Hematopoietic multipotent progenitor cell treated with erythropoietin and hydrocortisone succinate and interleukin-3 and kit ligand, for 17 days (in vitro differentiated cells): ENCODE measurements at regions not wholly inside any gene's neighbourhood (a gene's known extent, or its start where the extent isn't known, plus 50 kb on each side); places are given as distances from the start of the nearest gene placed in this dataset.

ENCODE experiments used
- DNase-seq: peaks from one replicate; pipeline ENCODE4 v3.0.0-alpha.2; 2015; ENCODE audit warnings: low spot score

GRCh38 chr4:163967710-163968109, 473.2 kb downstream of the TMA16 start:
- no peak for DNase-seq

- no peak for DNase-seq
These were observed 474.8 kb downstream of the TMA16 start for GRCh38 chr4:163969291-163969690.

GRCh38 chr4:163976588-163976987, 482.1 kb downstream of the TMA16 start:
- no peak for DNase-seq

DNA sequence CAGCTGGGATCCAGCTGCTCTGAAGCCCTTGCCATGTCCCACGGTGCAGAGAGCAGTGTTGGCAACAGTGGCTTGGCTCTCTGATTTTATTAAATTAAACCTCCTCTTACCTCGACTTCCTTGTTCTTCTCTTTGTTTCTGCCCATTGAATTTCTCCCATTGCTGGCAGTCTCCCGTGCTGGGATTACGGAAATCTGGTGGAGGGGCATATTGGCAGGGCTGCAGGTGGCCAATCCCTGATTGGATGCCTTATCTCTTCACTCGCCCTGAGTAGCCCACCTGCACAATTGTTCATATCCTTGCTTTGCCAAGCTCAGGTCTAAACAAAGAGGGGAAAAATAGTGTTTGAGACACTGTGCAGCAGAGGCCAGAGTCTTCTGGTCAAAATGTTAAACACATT, 493.9 kb downstream of the TMA16 start:
- DNase-seq, result no peak

GRCh38 chr4:163988865-163989264, 494.4 kb downstream of the TMA16 start:
- no peak for DNase-seq

DNA sequence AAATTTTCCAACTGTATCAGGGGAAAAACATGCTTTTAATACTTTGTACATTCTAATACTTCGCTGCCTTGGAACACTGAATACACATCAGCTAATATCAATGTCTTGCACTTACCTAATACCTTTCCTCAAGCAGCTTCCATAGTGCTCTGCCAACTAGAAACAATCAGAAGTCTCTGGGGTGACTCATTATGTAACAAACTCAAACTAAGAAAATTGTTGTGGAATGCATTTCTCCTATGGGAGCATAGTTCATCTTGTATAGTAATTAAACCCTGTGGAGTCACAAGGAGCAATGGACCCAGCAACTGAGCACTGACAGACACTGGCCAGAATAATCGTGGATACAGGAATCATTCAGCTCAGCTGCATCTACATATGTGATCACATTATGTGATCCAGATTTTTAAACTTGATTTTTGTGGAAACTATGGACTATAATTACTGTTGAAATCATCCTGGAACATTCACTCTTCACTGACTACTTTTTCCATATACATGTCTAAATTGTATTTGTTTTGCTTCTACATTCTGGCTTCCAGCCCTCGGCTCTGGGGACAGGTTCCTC, 496.9 kb downstream of the TMA16 start:
- no peak for DNase-seq

DNA sequence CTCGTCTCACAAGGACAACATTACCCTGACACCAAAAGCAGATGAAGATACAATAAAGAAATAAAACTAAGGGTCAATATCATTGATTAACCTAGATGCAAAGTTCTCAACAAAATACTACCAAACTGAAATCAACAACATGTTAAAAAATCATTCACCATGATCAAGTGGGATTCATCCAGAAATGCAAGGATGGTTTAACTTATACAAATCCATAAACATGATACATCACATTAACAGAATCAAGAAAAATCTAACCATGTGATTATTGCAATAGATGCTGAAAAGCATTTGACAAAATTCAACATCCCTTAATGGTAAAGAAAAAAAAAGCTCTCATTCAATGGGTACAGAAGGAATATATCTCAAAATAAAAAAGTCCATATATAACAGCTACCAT, 514.9 kb downstream of the TMA16 start:
- no peak for DNase-seq

DNA sequence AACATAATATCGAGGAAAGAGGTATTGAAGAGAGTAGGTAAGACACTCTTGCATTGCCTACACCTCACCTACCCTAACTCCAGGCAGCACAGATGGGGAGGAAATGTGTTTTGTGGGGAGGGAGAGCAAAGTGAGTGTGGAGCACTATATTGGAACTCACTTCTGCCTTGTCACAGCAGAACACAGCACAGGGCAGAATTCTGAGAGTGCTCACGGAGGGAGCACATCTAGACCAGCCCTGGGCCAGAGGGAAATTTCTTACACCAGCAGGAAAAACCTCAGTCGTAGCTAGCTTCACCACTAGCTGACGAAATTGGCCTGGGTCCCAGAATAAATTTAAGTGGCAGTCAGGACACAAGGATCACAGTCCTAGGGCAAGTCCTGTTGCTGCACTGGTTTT, 517.3 kb downstream of the TMA16 start:
- no peak for DNase-seq

DNA sequence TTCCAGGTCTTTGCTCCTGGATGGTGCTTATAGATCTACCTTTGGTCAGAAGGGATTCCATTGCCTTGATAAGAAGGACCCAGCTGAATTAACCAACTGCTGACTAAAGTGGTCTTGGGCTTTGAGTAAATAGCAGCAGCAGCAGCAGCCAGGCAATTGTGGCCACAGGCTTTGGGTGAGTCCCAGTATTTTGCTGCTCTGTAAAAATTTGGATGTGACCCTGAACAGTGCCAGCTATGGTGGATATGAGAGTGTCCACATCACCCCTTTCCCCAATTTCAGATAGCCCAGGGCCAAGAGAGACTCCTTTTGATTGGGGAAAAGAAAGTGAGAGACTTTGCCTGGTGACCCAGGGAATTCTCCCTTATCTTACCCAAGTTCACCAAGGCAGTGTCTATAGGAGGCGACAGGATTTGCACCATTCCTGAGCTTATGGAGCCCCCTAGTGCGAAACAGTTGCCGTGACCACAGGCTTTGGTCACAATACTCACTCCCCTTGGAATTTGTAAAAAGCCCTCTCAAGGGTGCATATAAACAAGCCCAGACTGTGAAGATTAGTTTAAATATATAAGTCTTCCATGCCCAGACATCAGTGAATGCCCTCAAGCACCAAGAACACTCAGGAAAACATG, 518.0 kb downstream of the TMA16 start:
- no peak for DNase-seq

GRCh38 chr4:164021947-164022346, 527.5 kb downstream of the TMA16 start:
- no peak for DNase-seq

DNA sequence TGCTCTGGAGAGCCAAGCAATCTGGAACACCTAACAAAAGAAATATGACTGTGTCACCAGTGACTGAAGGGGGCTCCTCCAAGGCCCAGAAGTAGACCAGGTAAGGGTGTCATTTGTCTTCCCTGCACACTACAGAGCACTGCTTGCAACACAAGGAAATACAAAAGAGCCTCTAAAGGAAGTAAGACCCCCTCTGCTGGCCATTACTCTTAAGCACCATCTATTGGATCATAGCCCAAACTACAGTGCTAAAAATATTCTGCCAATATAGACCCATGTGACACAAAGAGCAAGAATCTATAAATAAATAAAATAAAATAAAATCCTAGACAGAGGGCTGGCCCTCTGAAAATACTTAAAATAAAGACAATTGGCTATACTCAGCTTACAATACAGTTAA, 528.7 kb downstream of the TMA16 start:
- DNase-seq, result no peak

DNA sequence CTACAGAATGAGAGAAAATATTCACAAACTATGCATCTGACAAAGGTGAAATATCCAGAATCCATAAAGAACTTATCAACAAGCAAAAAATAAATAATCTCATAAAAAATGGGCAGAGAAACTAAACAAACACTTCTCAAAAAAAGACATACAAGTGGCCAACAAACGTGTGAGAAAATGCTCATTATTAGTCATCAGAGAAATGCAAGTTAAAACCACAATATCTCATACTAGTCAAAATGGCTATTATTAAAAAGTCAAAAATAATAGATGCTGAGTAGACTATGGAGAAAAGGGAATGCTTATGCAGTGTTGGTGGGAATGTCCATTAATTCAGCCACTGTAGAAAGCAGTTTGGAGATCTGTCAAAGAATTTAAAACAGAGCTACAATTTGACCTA, 533.3 kb downstream of the TMA16 start:
- DNase-seq, result no peak

DNA sequence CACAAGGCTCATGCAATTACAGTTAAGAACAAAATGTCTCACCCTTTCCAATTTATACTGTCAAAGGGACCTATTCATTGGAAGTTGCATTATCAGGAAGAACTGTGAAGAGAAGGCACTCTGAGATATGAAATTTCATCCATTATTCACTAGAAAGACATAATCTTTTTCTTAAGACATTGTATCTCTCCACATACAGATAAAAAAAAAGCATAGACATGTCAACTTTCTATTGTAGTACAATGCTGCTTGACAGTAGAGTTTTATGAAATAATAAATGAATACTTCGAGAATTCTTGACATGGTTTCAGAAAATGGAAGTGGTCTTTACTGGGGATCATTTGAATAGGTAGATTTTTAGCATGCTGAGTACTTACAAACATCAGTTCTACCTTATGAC, 545.0 kb downstream of the TMA16 start:
- no peak for DNase-seq

DNA sequence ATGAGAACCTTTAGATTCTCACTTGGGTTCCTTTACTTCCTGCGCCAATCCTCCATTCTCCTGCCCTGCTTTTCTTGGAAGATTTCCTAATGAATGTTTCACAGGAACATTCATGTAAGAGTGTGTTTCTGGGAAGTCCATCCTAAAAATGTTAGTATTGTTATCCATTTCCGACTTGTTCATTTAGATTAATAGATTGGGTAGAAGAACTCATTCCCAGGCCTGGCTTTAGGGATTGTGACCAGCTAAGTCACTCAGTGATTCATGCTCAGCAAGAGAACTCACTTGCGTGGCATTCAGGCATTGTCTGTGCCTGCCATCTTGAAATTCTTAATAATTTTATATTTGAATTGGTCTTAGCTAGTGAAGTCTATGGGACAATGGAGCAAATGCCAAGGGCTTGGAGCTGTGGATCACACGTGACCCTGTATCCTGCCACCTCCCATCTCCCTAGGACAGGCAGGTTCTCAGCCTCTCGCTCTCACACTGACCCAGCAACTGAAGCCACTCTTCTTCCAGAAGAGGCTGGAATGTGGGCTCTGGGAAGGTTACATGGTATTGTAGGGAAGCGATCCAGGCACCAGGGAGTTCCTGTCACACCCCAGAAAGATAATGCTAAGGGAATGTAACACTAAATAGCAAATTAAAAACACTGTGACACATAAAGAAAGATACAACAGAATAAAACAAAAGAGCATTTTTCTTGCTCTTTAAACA, 562.1 kb downstream of the TMA16 start:
- DNase-seq, result no peak

DNA sequence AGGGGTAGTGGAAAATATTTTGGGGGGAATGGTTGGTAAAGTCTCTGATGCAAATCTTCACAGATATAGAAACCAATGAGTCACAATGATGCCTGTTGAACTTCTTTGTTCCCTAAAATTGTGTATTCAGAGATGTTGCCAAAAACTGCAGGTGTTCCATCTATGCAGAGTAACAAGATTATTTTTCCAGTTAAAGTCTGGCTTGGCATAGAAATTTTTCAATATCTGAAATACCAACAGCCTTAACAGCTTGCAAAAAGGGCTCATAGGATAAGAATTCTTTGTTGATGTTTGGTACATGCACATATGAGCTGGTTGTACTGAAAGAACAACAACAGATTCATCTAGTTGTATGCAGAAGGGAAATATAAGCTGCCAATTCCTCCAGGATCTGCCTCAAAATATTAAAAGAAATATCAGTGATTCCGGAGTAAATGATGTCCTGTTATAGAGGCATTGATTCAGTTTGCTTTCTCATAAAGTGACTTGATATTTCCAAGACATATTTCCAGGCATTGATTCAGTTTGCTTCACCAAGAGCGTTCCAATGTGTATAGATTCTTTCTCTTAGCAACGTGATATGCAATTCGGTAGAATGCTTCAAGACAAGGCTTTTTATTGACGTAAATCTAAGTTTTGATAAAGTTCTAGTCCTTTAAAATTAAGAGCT, 564.4 kb downstream of the TMA16 start:
- no peak for DNase-seq

DNA sequence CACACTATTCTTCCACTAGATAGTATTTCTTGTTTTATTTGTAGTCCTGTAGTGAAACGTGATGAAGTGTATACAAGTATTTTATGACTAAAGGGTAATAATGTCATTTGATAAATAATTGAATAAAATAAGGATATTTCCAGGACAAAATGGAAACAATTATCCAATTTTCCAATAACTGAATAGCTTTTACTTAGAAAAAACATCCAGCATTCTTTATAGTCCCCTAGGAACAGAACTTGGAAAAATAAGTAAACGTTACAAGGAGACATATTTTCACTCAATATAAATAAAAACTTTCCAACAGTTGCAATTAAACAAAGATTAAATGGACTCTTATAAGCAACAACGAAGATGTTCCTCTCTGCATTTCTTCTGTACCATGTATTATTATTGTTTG, 566.0 kb downstream of the TMA16 start:
- no peak for DNase-seq

GRCh38 chr4:164068392-164068791, 573.9 kb downstream of the TMA16 start:
- no peak for DNase-seq

GRCh38 chr4:164070625-164071024, 576.1 kb downstream of the TMA16 start:
- no peak for DNase-seq

- no peak for DNase-seq
These were observed 586.9 kb downstream of the TMA16 start for GRCh38 chr4:164081371-164081770.

GRCh38 chr4:164081801-164082200, 587.3 kb downstream of the TMA16 start:
- DNase-seq, result no peak

- DNase-seq, result no peak
These were observed 593.2 kb downstream of the TMA16 start for GRCh38 chr4:164087733-164088132.

GRCh38 chr4:164095313-164096110, 601.0 kb downstream of the TMA16 start:
- no peak for DNase-seq
